ENCODE measurements at regions not wholly inside any gene's neighbourhood (a gene's known extent, or its start where the extent isn't known, plus 50 kb on each side); places are given as distances from the start of the nearest gene placed in this dataset.

DNA sequence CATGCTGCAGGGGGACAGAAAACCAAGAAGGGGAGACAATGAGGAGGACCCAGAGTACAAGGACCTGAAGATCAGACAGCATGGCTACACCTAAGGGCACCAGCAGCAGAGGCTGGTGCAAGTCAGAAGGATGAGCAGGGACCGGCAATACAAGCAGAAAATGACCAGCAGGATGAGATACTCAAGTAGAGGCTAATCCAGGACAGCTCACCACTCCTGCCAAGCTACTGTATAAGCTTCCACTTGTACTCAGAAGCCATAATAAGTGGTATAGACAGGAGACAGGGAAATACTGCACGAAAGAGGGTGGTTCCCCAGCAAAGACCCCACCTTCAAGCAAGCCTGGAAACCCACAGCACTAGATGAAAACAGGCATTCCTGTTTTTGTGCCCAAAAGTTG lies 138.7 kb upstream of the ZC3H12C start:
- no peak for DNase-seq (ENCODE audit: low spot score)
- no peak for TF ChIP-seq POLR2A (IDR thresholded peaks at IDR 0.05)
- TF ChIP-seq CTCF (IDR thresholded peaks at IDR 0.05), result no peak
- no peak for TF ChIP-seq POLR2AphosphoS5 (IDR thresholded peaks at IDR 0.05)
- no peaks in the 10 kb centered on the region for H3K27me3 ChIP-seq (replicated peaks; ENCODE audit: insufficient read depth)
- H3K9me3 ChIP-seq, result no peaks in the 10 kb centered on the region
- no peak overlapping the region for H3K4me3 ChIP-seq
- no peak overlapping the region for H3K27ac ChIP-seq
- H3K4me1 ChIP-seq (replicated peaks), result no peaks in the 10 kb centered on the region
- intact Hi-C loops (cut with DNase I), result loop anchor here (5.0 kb wide), 1 partner anchor 138 kb away; the partner anchor contains the start of gene ZC3H12C
- 94% methylated on average over 2 of the region's 2 CpGs for WGBS
- no peaks in the 10 kb centered on the region for H3K36me3 ChIP-seq

DNA sequence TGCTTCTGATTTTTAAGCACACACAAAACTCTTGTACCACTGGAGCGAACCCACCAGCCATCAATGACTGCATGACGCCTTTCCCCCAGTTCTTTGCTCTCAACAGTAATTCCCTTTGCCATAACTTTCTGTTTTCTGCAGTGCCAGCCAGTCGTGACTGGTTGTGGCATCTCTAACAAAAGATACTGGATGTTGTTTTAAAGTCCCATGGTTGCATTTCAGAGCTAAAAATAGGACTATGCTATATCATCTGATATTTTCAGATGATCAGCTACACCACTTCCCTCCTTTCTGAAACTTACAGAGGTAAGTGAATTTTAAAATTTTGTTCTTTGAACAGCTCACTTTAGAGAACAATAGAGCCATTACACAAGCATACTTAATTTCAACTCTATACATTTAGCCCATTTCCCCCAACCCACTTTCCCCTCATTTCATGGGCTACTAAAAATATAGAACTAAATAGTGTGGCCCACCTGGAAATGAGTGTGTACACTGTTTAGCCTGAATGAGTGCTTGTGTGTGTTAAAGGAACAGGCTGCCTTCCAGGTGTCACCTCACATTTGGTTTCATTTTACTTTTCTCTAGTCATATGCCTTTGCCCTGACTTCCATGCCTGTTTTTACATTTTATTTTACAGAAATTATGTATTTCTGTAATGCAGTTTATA lies 136.9 kb upstream of the ZC3H12C start:
- no peak for DNase-seq (ENCODE audit: low spot score)
- H3K4me1 ChIP-seq (replicated peaks), result no peaks in the 10 kb centered on the region
- H3K27me3 ChIP-seq (replicated peaks; ENCODE audit: insufficient read depth), result no peaks in the 10 kb centered on the region
- H3K36me3 ChIP-seq, result no peaks in the 10 kb centered on the region
- no peak overlapping the region for H3K4me3 ChIP-seq
- intact Hi-C loops (cut with DNase I), result no loop called here
- H3K9me3 ChIP-seq, result no peaks in the 10 kb centered on the region
- WGBS, result 80% methylated on average over 3 of the region's 3 CpGs
- H3K27ac ChIP-seq, result no peak overlapping the region
- TF ChIP-seq POLR2AphosphoS5 (IDR thresholded peaks at IDR 0.05), result no peak

DNA sequence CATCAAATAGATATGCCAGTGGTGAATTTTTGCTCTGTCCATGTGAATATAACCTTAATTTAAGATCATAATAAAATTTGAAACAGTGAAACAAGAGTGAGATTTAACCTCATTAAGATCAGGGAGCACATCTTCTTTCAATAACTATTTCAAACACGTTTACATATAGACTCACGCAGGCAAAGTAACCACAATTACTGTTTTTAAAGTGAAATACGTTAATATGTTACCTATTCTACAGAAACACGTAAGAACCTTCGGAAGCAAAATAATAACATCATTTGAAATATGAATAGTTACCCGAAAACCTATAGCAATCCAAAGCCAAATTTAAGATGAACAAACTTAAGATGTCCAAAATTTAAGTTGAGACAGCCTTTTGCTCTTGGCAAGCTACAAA lies 136.2 kb upstream of the ZC3H12C start:
- intact Hi-C loops (cut with DNase I), result no loop called here
- H3K27ac ChIP-seq, result no peak overlapping the region
- DNase-seq (ENCODE audit: low spot score), result no peak
- H3K9me3 ChIP-seq, result no peaks in the 10 kb centered on the region
- no peak overlapping the region for H3K4me3 ChIP-seq
- H3K36me3 ChIP-seq, result no peaks in the 10 kb centered on the region
- 78% methylated on average over 6 of the region's 6 CpGs for WGBS
- TF ChIP-seq POLR2A (IDR thresholded peaks at IDR 0.05) (no peak), CTCF (IDR thresholded peaks at IDR 0.05) (no peak), POLR2AphosphoS5 (IDR thresholded peaks at IDR 0.05) (no peak)
- H3K27me3 ChIP-seq (replicated peaks; ENCODE audit: insufficient read depth), result no peaks in the 10 kb centered on the region
- H3K4me1 ChIP-seq (replicated peaks), result no peaks in the 10 kb centered on the region

- Histone ChIP-seq H3K27me3 (replicated peaks; ENCODE audit: insufficient read depth) (no peaks in the 10 kb centered on the region), H3K36me3 (no peaks in the 10 kb centered on the region), H3K4me3 (no peak overlapping the region), H3K9me3 (no peaks in the 10 kb centered on the region), H3K27ac (no peak overlapping the region), H3K4me1 (replicated peaks) (no peaks in the 10 kb centered on the region)
- intact Hi-C loops (cut with DNase I), result no loop called here
- no peak for TF ChIP-seq CTCF (IDR thresholded peaks at IDR 0.05)
- TF ChIP-seq POLR2A (IDR thresholded peaks at IDR 0.05), result no peak
- no peak for TF ChIP-seq POLR2AphosphoS5 (IDR thresholded peaks at IDR 0.05)
- no peak for DNase-seq (ENCODE audit: low spot score)
These were observed 135.6 kb upstream of the ZC3H12C start for GRCh38 chr11:109957601-109958000.

DNA sequence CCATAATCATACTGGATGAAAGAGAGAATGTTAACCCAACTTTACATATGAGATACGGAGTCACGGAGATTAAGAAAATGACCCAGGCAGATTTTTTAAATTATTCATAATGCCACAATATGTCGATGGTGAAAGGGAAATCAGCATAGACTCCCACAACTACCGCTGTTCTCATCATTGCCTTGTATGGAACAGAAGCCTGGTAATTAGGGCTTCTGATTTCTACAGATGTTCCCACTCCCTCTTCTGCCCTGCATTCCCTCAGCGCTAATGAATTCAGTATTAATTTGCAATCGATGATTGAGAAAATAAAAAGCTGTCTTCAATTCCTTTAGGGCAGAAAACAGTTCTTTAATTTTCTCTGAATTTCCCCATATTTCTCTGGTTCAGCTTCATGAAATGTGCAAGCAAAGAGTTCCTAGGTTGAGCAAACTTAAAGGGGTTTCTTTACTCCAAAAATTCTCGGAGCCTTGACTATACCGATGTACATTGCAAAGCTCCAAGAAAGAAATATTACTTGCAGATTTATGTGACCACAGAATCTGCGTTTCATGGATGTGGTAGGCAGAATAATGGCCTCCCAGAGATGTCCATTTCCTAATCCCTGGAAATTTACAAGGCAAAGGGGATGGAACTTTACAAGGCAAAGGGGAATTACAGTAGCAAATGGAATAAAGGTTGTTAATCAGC lies 134.9 kb upstream of the ZC3H12C start:
- intact Hi-C loops (cut with DNase I), result no loop called here
- no peaks in the 10 kb centered on the region for H3K4me1 ChIP-seq (replicated peaks)
- 87% methylated on average over 9 of the region's 9 CpGs for WGBS
- DNase-seq (ENCODE audit: low spot score), result no peak
- TF ChIP-seq POLR2A (IDR thresholded peaks at IDR 0.05) (no peak), POLR2AphosphoS5 (IDR thresholded peaks at IDR 0.05) (no peak), CTCF (IDR thresholded peaks at IDR 0.05) (no peak)
- H3K9me3 ChIP-seq, result no peaks in the 10 kb centered on the region
- no peak overlapping the region for H3K27ac ChIP-seq
- H3K4me3 ChIP-seq, result no peak overlapping the region
- H3K36me3 ChIP-seq, result no peaks in the 10 kb centered on the region
- H3K27me3 ChIP-seq (replicated peaks; ENCODE audit: insufficient read depth), result no peaks in the 10 kb centered on the region

All from prostate gland (tissue), 2 donors.